WTC11 (cell line): ENCODE measurements at regions not wholly inside any gene's neighbourhood (a gene's known extent, or its start where the extent isn't known, plus 50 kb on each side); places are given as distances from the start of the nearest gene placed in this dataset.

ENCODE experiments used
- ATAC-seq: fragments of 200-7000 bp; cut with Tn5 transposase; 2 replicates; pipeline ENCODE4 v1.10.0; 2021; ENCODE audit warnings: mild to moderate bottlenecking, moderate library complexity
- CTCF ChIA-PET: fragments of 300-600 bp; sonication (Branson Sonifier 250); formaldehyde crosslinking; loops from one replicate; lab custom pipeline; 2021; ENCODE audit warnings: antibody characterized with exemption; lab: Charles Lee
- POLR2A ChIA-PET: fragments of 350-600 bp; sonication (Branson Sonifier 250); formaldehyde crosslinking; loops from one replicate; lab custom pipeline; 2021; ENCODE audit warnings: antibody characterized with exemption; lab: Charles Lee
- DNase-seq: peaks from one replicate; pipeline ENCODE4 v3.0.0; 2021; ENCODE audit warnings: low spot score
- H3K27ac Mint-ChIP-seq: 2 replicates; pipeline ENCODE4 v1.8.0; 2021; ENCODE audit warnings: mixed read lengths
- H3K27me3 Mint-ChIP-seq: 2 replicates; pipeline ENCODE4 v1.8.0; 2021; ENCODE audit warnings: low read depth, mild to moderate bottlenecking, moderate library complexity, mixed read lengths
- H3K36me3 Mint-ChIP-seq: 2 replicates; pipeline ENCODE4 v1.8.0; 2021; ENCODE audit warnings: mixed read lengths
- H3K4me1 Mint-ChIP-seq: 2 replicates; pipeline ENCODE4 v1.8.0; 2022; ENCODE audit warnings: mixed read lengths
- H3K4me3 Mint-ChIP-seq: 2 replicates; pipeline ENCODE4 v1.8.0; 2021; ENCODE audit warnings: mild to moderate bottlenecking, moderate library complexity, mixed read lengths
- H3K9me3 Mint-ChIP-seq: 2 replicates; pipeline ENCODE4 v1.8.0; 2021; ENCODE audit warnings: mixed read lengths
- CBFB ChIP-seq: sonication (generic); formaldehyde crosslinking; IDR thresholded peaks from 2 replicates; pipeline ENCODE4 v1.8.1; 2022; ENCODE audit warnings: mild to moderate bottlenecking, low read depth, missing genetic modification reagents
- CREB1 ChIP-seq: sonication (generic); formaldehyde crosslinking; IDR thresholded peaks from 2 replicates; pipeline ENCODE4 v1.8.0; 2023; ENCODE audit warnings: mild to moderate bottlenecking, missing genetic modification reagents
- FOXP1 ChIP-seq: sonication (generic); formaldehyde crosslinking; IDR thresholded peaks from 2 replicates; pipeline ENCODE4 v1.8.0; 2022; ENCODE audit warnings: missing genetic modification reagents, mild to moderate bottlenecking, moderate library complexity, borderline replicate concordance
- NR3C1 ChIP-seq: sonication (generic); formaldehyde crosslinking; conservative IDR thresholded peaks from 2 replicates; pipeline ENCODE4 v1.8.1; 2023; ENCODE audit warnings: low read depth, mild to moderate bottlenecking, missing genetic modification reagents
- RELA ChIP-seq: sonication (generic); formaldehyde crosslinking; IDR thresholded peaks from 2 replicates; pipeline ENCODE4 v1.8.1; 2022; ENCODE audit warnings: missing genetic modification reagents, mild to moderate bottlenecking, borderline replicate concordance
- SMAD4 ChIP-seq: sonication (generic); formaldehyde crosslinking; IDR thresholded peaks from 2 replicates; pipeline ENCODE4 v1.8.0; 2022; ENCODE audit warnings: mild to moderate bottlenecking, missing genetic modification reagents
- TCF7 ChIP-seq: sonication (generic); formaldehyde crosslinking; IDR thresholded peaks from 2 replicates; pipeline ENCODE4 v1.8.0; 2022; ENCODE audit warnings: mild to moderate bottlenecking, low read depth, missing genetic modification reagents, moderate library complexity
- TEAD1 ChIP-seq: sonication (generic); formaldehyde crosslinking; IDR thresholded peaks from 2 replicates; pipeline ENCODE4 v1.8.0; 2022; ENCODE audit warnings: mild to moderate bottlenecking, missing genetic modification reagents
- TP53 ChIP-seq: sonication (generic); formaldehyde crosslinking; IDR thresholded peaks from 2 replicates; pipeline ENCODE4 v1.8.1; 2023; ENCODE audit warnings: mild to moderate bottlenecking, missing genetic modification reagents
- ZNF219 ChIP-seq: sonication (generic); formaldehyde crosslinking; IDR thresholded peaks from 2 replicates; pipeline ENCODE4 v1.8.0; 2023; ENCODE audit warnings: missing genetic modification reagents, mild to moderate bottlenecking, borderline replicate concordance
- ZNF232 ChIP-seq: sonication (generic); formaldehyde crosslinking; IDR thresholded peaks from 2 replicates; pipeline ENCODE4 v1.8.0; 2022; ENCODE audit warnings: mild to moderate bottlenecking, missing genetic modification reagents
- ZNF396 ChIP-seq: fragments of 250-450 bp; sonication (Bioruptor Pico); IDR thresholded peaks from 2 replicates; pipeline ENCODE4 v1.8.0; 2021; ENCODE audit warnings: mild to moderate bottlenecking, moderate library complexity, borderline replicate concordance
- ZNF423 ChIP-seq: fragments of 250-450 bp; sonication (Bioruptor Pico); IDR thresholded peaks from 2 replicates; pipeline ENCODE4 v2.1.2; 2022; ENCODE audit warnings: mild to moderate bottlenecking, moderate library complexity
- TF ChIP-seq, protein P1 (sequence below): sonication (generic); formaldehyde crosslinking; IDR thresholded peaks from 2 replicates; pipeline ENCODE4 v1.8.0; 2023; ENCODE audit warnings: mild to moderate bottlenecking, missing genetic modification reagents
- TF ChIP-seq, protein P2 (sequence below): sonication (generic); formaldehyde crosslinking; IDR thresholded peaks from 2 replicates; pipeline ENCODE4 v1.8.0; 2023; ENCODE audit warnings: missing genetic modification reagents
- TF ChIP-seq, protein P3 (sequence below): fragments of 250-450 bp; sonication (Bioruptor Pico); IDR thresholded peaks from 2 replicates; pipeline ENCODE4 v1.8.0; 2021; ENCODE audit warnings: mild to moderate bottlenecking
- TF ChIP-seq, protein P4 (sequence below): fragments of 250-450 bp; sonication (Bioruptor Pico); IDR thresholded peaks from 2 replicates; pipeline ENCODE4 v1.9.0; 2021; ENCODE audit warnings: mild to moderate bottlenecking
- TF ChIP-seq, protein P5 (sequence below): sonication (generic); formaldehyde crosslinking; IDR thresholded peaks from 2 replicates; pipeline ENCODE4 v1.8.1; 2023; ENCODE audit warnings: mild to moderate bottlenecking, missing genetic modification reagents, borderline replicate concordance

GRCh38 chr15:58288592-58288991, 143.2 kb upstream of the LIPC start:
- peaks cover 19% of the 10 kb centered on the region for H3K4me1 Mint-ChIP-seq
- 0 out of 2 replicates have a peak, but pooled peaks cover under 1% of the 10 kb centered on the region for H3K27me3 Mint-ChIP-seq
- CTCF ChIA-PET, result no interaction called here

More at GRCh38 chr15:58288592-58288991, 143.2 kb upstream of the LIPC start:
- peaks cover 10% of the 10 kb centered on the region for H3K36me3 Mint-ChIP-seq
- ATAC-seq (no peak), DNase-seq (no peak)
- TF ChIP-seq, protein P1, sequence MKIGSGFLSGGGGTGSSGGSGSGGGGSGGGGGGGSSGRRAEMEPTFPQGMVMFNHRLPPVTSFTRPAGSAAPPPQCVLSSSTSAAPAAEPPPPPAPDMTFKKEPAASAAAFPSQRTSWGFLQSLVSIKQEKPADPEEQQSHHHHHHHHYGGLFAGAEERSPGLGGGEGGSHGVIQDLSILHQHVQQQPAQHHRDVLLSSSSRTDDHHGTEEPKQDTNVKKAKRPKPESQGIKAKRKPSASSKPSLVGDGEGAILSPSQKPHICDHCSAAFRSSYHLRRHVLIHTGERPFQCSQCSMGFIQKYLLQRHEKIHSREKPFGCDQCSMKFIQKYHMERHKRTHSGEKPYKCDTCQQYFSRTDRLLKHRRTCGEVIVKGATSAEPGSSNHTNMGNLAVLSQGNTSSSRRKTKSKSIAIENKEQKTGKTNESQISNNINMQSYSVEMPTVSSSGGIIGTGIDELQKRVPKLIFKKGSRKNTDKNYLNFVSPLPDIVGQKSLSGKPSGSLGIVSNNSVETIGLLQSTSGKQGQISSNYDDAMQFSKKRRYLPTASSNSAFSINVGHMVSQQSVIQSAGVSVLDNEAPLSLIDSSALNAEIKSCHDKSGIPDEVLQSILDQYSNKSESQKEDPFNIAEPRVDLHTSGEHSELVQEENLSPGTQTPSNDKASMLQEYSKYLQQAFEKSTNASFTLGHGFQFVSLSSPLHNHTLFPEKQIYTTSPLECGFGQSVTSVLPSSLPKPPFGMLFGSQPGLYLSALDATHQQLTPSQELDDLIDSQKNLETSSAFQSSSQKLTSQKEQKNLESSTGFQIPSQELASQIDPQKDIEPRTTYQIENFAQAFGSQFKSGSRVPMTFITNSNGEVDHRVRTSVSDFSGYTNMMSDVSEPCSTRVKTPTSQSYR, result no peak
- TF ChIP-seq ZNF219 (CRISPR knock-in tag) (no peak), TCF7 (CRISPR knock-in tag) (no peak), TP53 (CRISPR knock-in tag) (no peak), ZNF423 (CRISPR knock-in tag) (no peak), CBFB (CRISPR knock-in tag) (no peak), ZNF232 (CRISPR knock-in tag) (no peak), FOXP1 (CRISPR knock-in tag) (no peak), CREB1 (no peak), ZNF396 (no peak), NR3C1 (CRISPR knock-in tag) (no peak), TEAD1 (CRISPR knock-in tag) (no peak), SMAD4 (CRISPR knock-in tag) (no peak), RELA (CRISPR knock-in tag) (no peak)
- TF ChIP-seq, protein P2, sequence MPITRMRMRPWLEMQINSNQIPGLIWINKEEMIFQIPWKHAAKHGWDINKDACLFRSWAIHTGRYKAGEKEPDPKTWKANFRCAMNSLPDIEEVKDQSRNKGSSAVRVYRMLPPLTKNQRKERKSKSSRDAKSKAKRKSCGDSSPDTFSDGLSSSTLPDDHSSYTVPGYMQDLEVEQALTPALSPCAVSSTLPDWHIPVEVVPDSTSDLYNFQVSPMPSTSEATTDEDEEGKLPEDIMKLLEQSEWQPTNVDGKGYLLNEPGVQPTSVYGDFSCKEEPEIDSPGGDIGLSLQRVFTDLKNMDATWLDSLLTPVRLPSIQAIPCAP (CRISPR knock-in tag), result no peak
- TF ChIP-seq, protein P3, sequence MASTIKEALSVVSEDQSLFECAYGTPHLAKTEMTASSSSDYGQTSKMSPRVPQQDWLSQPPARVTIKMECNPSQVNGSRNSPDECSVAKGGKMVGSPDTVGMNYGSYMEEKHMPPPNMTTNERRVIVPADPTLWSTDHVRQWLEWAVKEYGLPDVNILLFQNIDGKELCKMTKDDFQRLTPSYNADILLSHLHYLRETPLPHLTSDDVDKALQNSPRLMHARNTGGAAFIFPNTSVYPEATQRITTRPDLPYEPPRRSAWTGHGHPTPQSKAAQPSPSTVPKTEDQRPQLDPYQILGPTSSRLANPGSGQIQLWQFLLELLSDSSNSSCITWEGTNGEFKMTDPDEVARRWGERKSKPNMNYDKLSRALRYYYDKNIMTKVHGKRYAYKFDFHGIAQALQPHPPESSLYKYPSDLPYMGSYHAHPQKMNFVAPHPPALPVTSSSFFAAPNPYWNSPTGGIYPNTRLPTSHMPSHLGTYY (CRISPR knock-in tag), result no peak
- TF ChIP-seq, protein P4, sequence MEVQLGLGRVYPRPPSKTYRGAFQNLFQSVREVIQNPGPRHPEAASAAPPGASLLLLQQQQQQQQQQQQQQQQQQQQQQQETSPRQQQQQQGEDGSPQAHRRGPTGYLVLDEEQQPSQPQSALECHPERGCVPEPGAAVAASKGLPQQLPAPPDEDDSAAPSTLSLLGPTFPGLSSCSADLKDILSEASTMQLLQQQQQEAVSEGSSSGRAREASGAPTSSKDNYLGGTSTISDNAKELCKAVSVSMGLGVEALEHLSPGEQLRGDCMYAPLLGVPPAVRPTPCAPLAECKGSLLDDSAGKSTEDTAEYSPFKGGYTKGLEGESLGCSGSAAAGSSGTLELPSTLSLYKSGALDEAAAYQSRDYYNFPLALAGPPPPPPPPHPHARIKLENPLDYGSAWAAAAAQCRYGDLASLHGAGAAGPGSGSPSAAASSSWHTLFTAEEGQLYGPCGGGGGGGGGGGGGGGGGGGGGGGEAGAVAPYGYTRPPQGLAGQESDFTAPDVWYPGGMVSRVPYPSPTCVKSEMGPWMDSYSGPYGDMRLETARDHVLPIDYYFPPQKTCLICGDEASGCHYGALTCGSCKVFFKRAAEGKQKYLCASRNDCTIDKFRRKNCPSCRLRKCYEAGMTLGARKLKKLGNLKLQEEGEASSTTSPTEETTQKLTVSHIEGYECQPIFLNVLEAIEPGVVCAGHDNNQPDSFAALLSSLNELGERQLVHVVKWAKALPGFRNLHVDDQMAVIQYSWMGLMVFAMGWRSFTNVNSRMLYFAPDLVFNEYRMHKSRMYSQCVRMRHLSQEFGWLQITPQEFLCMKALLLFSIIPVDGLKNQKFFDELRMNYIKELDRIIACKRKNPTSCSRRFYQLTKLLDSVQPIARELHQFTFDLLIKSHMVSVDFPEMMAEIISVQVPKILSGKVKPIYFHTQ (CRISPR knock-in tag), result no peak
- TF ChIP-seq, protein P5, sequence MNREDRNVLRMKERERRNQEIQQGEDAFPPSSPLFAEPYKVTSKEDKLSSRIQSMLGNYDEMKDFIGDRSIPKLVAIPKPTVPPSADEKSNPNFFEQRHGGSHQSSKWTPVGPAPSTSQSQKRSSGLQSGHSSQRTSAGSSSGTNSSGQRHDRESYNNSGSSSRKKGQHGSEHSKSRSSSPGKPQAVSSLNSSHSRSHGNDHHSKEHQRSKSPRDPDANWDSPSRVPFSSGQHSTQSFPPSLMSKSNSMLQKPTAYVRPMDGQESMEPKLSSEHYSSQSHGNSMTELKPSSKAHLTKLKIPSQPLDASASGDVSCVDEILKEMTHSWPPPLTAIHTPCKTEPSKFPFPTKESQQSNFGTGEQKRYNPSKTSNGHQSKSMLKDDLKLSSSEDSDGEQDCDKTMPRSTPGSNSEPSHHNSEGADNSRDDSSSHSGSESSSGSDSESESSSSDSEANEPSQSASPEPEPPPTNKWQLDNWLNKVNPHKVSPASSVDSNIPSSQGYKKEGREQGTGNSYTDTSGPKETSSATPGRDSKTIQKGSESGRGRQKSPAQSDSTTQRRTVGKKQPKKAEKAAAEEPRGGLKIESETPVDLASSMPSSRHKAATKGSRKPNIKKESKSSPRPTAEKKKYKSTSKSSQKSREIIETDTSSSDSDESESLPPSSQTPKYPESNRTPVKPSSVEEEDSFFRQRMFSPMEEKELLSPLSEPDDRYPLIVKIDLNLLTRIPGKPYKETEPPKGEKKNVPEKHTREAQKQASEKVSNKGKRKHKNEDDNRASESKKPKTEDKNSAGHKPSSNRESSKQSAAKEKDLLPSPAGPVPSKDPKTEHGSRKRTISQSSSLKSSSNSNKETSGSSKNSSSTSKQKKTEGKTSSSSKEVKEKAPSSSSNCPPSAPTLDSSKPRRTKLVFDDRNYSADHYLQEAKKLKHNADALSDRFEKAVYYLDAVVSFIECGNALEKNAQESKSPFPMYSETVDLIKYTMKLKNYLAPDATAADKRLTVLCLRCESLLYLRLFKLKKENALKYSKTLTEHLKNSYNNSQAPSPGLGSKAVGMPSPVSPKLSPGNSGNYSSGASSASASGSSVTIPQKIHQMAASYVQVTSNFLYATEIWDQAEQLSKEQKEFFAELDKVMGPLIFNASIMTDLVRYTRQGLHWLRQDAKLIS (CRISPR knock-in tag), result no peak
- H3K4me3 Mint-ChIP-seq, result no peak overlapping the region
- POLR2A ChIA-PET, result no interaction called here
- H3K9me3 Mint-ChIP-seq, result peaks cover 21% of the 10 kb centered on the region
- no peak overlapping the region for H3K27ac Mint-ChIP-seq
